Peyer's patch (tissue), 4 donors: ENCODE measurements at regions not wholly inside any gene's neighbourhood (a gene's known extent, or its start where the extent isn't known, plus 50 kb on each side); places are given as distances from the start of the nearest gene placed in this dataset.

ENCODE experiments used
- DNase-seq, 3 donors: peaks; one replicate each; pipeline ENCODE4 v3.0.0-alpha.2; 2017 to 2019
- H3K27ac ChIP-seq, 4 donors: fragments of 200-600 bp; sonication (generic); one replicate each; pipeline ENCODE4 v1.5.1; 2016 to 2019
- H3K27me3 ChIP-seq, 2 donors: fragments of 200-600 bp; sonication (generic); one replicate each; pipeline ENCODE4 v1.5.1; 2019
- H3K36me3 ChIP-seq, 3 donors: fragments of 200-600 bp; sonication (generic); one replicate each; pipeline ENCODE4 v1.5.1; 2016 to 2019
- H3K4me1 ChIP-seq, 4 donors: fragments of 200-600 bp; sonication (generic); one replicate each; pipeline ENCODE4 v1.5.1; 2016 to 2019
- H3K4me3 ChIP-seq, 4 donors: fragments of 200-600 bp; sonication (generic); 1 replicate in 3 of 4; 2 replicates in 1 of 4; pipeline ENCODE4 v1.5.1; 2016 to 2019; ENCODE audit warnings: mild to moderate bottlenecking in 1 of 4
- H3K9me3 ChIP-seq, 4 donors: fragments of 200-600 bp; sonication (generic); one replicate each; pipeline ENCODE4 v1.5.1; 2016 to 2019; ENCODE audit warnings: mild to moderate bottlenecking in 1 of 4
- CTCF ChIP-seq, 6 experiments: fragments of 450-650 bp in 4 of 6; fragments of 200-600 bp in 2 of 6; sonication (generic) in 1 of 6; IDR thresholded peaks; one replicate each; pipeline ENCODE4 v1.5.1; 2017 to 2019; ENCODE audit warnings: antibody characterized with exemption in 6 of 6, mild to moderate bottlenecking in 3 of 6, moderate library complexity in 1 of 6
- POLR2A ChIP-seq, 2 donors: fragments of 450-650 bp; IDR thresholded peaks; one replicate each; pipeline ENCODE4 v1.5.1; 2017; ENCODE audit warnings: antibody characterized with exemption in 2 of 2, mild to moderate bottlenecking in 2 of 2, moderate library complexity in 2 of 2

GRCh38 chr5:3119435-3119834 is 368.0 kb upstream of the IRX2 start:
- Histone ChIP-seq H3K9me3 (no peaks in the 10 kb centered on the region), H3K27ac (no peak overlapping the region), H3K36me3 (no peaks in the 10 kb centered on the region), H3K27me3 (peaks cover 0 to 4% of the 10 kb centered on the region in 2 donors), H3K4me3 (no peak overlapping the region), H3K4me1 (peaks cover 0 to 4% (median 0%) of the 10 kb centered on the region in 4 donors)
- DNase-seq: no peak
- TF ChIP-seq CTCF (IDR thresholded peaks at IDR 0.05) (no peak), POLR2A (IDR thresholded peaks at IDR 0.05) (no peak)

- peaks cover 0 to 4% of the 10 kb centered on the region in 2 donors for H3K27me3 ChIP-seq
- no peak for DNase-seq
- H3K36me3 ChIP-seq: no peaks in the 10 kb centered on the region
- H3K27ac ChIP-seq: no peak overlapping the region
- H3K4me1 ChIP-seq: peaks cover 0 to 4% (median 0%) of the 10 kb centered on the region in 4 donors
- H3K9me3 ChIP-seq: no peaks in the 10 kb centered on the region
- H3K4me3 ChIP-seq: no peak overlapping the region
- TF ChIP-seq CTCF (IDR thresholded peaks at IDR 0.05): no peak
- TF ChIP-seq POLR2A (IDR thresholded peaks at IDR 0.05): no peak
These were observed 366.9 kb upstream of the IRX2 start for GRCh38 chr5:3118340-3118739.

- DNase-seq: peak in 1 of 3 donors; percentile 33
- Histone ChIP-seq H3K4me1 (no peaks in the 10 kb centered on the region), H3K27ac (no peak overlapping the region), H3K36me3 (no peaks in the 10 kb centered on the region), H3K9me3 (no peaks in the 10 kb centered on the region), H3K4me3 (no peak overlapping the region), H3K27me3 (peaks cover 0 to 4% of the 10 kb centered on the region in 2 donors)
- no peak for TF ChIP-seq CTCF (IDR thresholded peaks at IDR 0.05)
- no peak for TF ChIP-seq POLR2A (IDR thresholded peaks at IDR 0.05)
These were observed 364.9 kb upstream of the IRX2 start for GRCh38 chr5:3116366-3116765.

- no peak for DNase-seq
- Histone ChIP-seq H3K4me3 (no peak overlapping the region), H3K27me3 (peaks cover 0 to 4% of the 10 kb centered on the region in 2 donors), H3K27ac (no peak overlapping the region), H3K4me1 (no peaks in the 10 kb centered on the region), H3K9me3 (no peaks in the 10 kb centered on the region), H3K36me3 (no peaks in the 10 kb centered on the region)
- TF ChIP-seq CTCF (IDR thresholded peaks at IDR 0.05) (no peak), POLR2A (IDR thresholded peaks at IDR 0.05) (no peak)
These were observed 363.0 kb upstream of the IRX2 start for GRCh38 chr5:3114467-3114866.

- Histone ChIP-seq H3K9me3 (no peaks in the 10 kb centered on the region), H3K27ac (no peak overlapping the region), H3K4me3 (no peak overlapping the region), H3K27me3 (no peaks in the 10 kb centered on the region), H3K4me1 (no peaks in the 10 kb centered on the region), H3K36me3 (no peaks in the 10 kb centered on the region)
- DNase-seq: no peak
- TF ChIP-seq CTCF (IDR thresholded peaks at IDR 0.05): no peak
- TF ChIP-seq POLR2A (IDR thresholded peaks at IDR 0.05): no peak
These were observed 358.9 kb upstream of the IRX2 start for GRCh38 chr5:3110371-3110770.

- Histone ChIP-seq H3K4me1 (no peaks in the 10 kb centered on the region), H3K36me3 (no peaks in the 10 kb centered on the region), H3K4me3 (no peak overlapping the region), H3K27ac (no peak overlapping the region), H3K9me3 (no peaks in the 10 kb centered on the region), H3K27me3 (no peaks in the 10 kb centered on the region)
- DNase-seq: no peak
- TF ChIP-seq CTCF (IDR thresholded peaks at IDR 0.05) (no peak), POLR2A (IDR thresholded peaks at IDR 0.05) (no peak)
These were observed 355.7 kb upstream of the IRX2 start for GRCh38 chr5:3107156-3107611.
